ENCODE measurements at regions not wholly inside any gene's neighbourhood (a gene's known extent, or its start where the extent isn't known, plus 50 kb on each side); places are given as distances from the start of the nearest gene placed in this dataset.

GRCh38 chr10:94178475-94179253 lies 184.1 kb downstream of the NOC3L start:
- H3K79me2 ChIP-seq (ENCODE audit: insufficient read depth, low read length) = no peaks in the 10 kb centered on the region
- H3K9me3 ChIP-seq (ENCODE audit: control insufficient read depth in 1 of 2, insufficient read depth in 1 of 2, low read depth in 1 of 2, low read length in 2 of 2) = no peaks in the 10 kb centered on the region
- no peaks in the 10 kb centered on the region for H3K36me3 ChIP-seq (ENCODE audit: control insufficient read depth in 1 of 2, insufficient read depth in 2 of 2, low read length in 2 of 2)
- H3K9ac ChIP-seq (ENCODE audit: low read length) = no peak overlapping the region
- no peaks in the 10 kb centered on the region for H3K9me2 ChIP-seq (ENCODE audit: insufficient read depth)
- no TSS peak for BruUV-seq (replicated peaks)
- H3K4me2 ChIP-seq (ENCODE audit: low read length) = no peak overlapping the region
- no peak overlapping the region for H3K27ac ChIP-seq (ENCODE audit: low read depth, low read length)
- no peaks in the 10 kb centered on the region for H4K20me1 ChIP-seq (ENCODE audit: insufficient read depth)
- ChIA-PET POLR2A (no interaction called here), CTCF (no interaction called here), RAD21 (ENCODE audit: low non-redundant PET in 1 of 2, low total read pairs in 2 of 2, uncharacterized antibody in 2 of 2, unreplicated experiment in 2 of 2) (no interaction called here)
- ATAC-seq (no peak), DNase-seq (ENCODE audit: low read depth, low spot score) (no peak)
- intact Hi-C loops (cut with micrococcal nuclease) = no loop called here
- no peaks in the 10 kb centered on the region for H3K27me3 ChIP-seq (ENCODE audit: insufficient read depth, low read length)
- TF ChIP-seq RAD21 (IDR thresholded peaks at IDR 0.05; ENCODE audit: low read depth) = no peak
- TF ChIP-seq ATF3 (IDR thresholded peaks at IDR 0.05) = no peak
- no peak for TF ChIP-seq SIN3A (IDR thresholded peaks at IDR 0.05; ENCODE audit: low read depth)
- TF ChIP-seq EZH2phosphoT487 (IDR thresholded peaks at IDR 0.05; ENCODE audit: borderline replicate concordance) = no peak
- no peak for TF ChIP-seq TCF7L2 (IDR thresholded peaks at IDR 0.05; ENCODE audit: borderline replicate concordance, extremely low read depth, insufficient read depth, insufficient read length)
- no peak for TF ChIP-seq REST (IDR thresholded peaks at IDR 0.05; ENCODE audit: low read depth)
- no peak for TF ChIP-seq POLR2AphosphoS5 (IDR thresholded peaks at IDR 0.05; ENCODE audit: low read depth, low read length)
- no peak for TF ChIP-seq MAX (IDR thresholded peaks at IDR 0.05)
- TF ChIP-seq CBX3 (IDR thresholded peaks at IDR 0.05; ENCODE audit: low read depth) = no peak
- no peak for TF ChIP-seq FOSL1 (IDR thresholded peaks at IDR 0.05; ENCODE audit: low read depth)
- no peak for TF ChIP-seq CEBPB (IDR thresholded peaks at IDR 0.05; ENCODE audit: low read depth)
- no peak for TF ChIP-seq CTCF (IDR thresholded peaks at IDR 0.05 in 2 of 3, conservative IDR thresholded peaks at IDR 0.05 in 1 of 3; ENCODE audit: borderline replicate concordance in 1 of 3, insufficient read depth in 1 of 3, low read depth in 2 of 3, low read length in 2 of 3)
- no peak for TF ChIP-seq YY1 (IDR thresholded peaks at IDR 0.05; ENCODE audit: extremely low read depth, insufficient replicate concordance, low read depth, low read length)
- no peak for TF ChIP-seq SRF (IDR thresholded peaks at IDR 0.05; ENCODE audit: low read depth)
- TF ChIP-seq EGR1 (IDR thresholded peaks at IDR 0.05; ENCODE audit: low read depth) = no peak
- no peak for TF ChIP-seq POLR2A (IDR thresholded peaks at IDR 0.05; ENCODE audit: borderline replicate concordance, extremely low read depth, insufficient read depth, insufficient read length)
- no peak for TF ChIP-seq ZBTB33 (IDR thresholded peaks at IDR 0.05; ENCODE audit: extremely low read depth, insufficient replicate concordance, low read length)
- no peak overlapping the region for H3K4me3 ChIP-seq (replicated peaks in 1 of 2; ENCODE audit: low read depth in 1 of 2, low read length in 2 of 2)
- peaks cover 0 to 3% of the 10 kb centered on the region in 2 experiments; a peak in 1 of 4 replicates for H3K4me1 ChIP-seq (ENCODE audit: control insufficient read depth in 1 of 2, insufficient read depth in 2 of 2, low read length in 2 of 2)
- no peak overlapping the region for H2AFZ ChIP-seq (ENCODE audit: low read depth, low read length, poor library complexity, severe bottlenecking)
